Fibroblast of lung (primary cell): ENCODE measurements at regions not wholly inside any gene's neighbourhood (a gene's known extent, or its start where the extent isn't known, plus 50 kb on each side); places are given as distances from the start of the nearest gene placed in this dataset.
A peak's percentile ranks its signal among the peaks of the same experiment; 100 is the strongest.

Source experiments
- DNase-seq, 2 donors: peaks; one replicate each; pipeline versions ENCODE4 v3.0.0 to v3.0.0-alpha.2; 2010; ENCODE audit warnings: low read depth in 2 of 2
- H2AFZ ChIP-seq: 2 replicates; pipeline ENCODE4 v1.5.1; 2012; ENCODE audit warnings: low read length, control low read depth, inconsistent platforms
- H3K27ac ChIP-seq: 2 replicates; pipeline ENCODE4 v1.5.1; 2011; ENCODE audit warnings: low read length, control low read depth; ENCODE audit not compliant: insufficient read depth
- H3K27me3 ChIP-seq: 2 replicates; pipeline ENCODE4 v1.5.1; 2011; ENCODE audit warnings: mild to moderate bottlenecking, low read length; ENCODE audit not compliant: control insufficient read depth, insufficient read depth
- H3K36me3 ChIP-seq: 2 replicates; pipeline ENCODE4 v1.5.1; 2011; ENCODE audit warnings: low read length; ENCODE audit not compliant: control insufficient read depth, insufficient read depth
- H3K4me1 ChIP-seq: 2 replicates; pipeline ENCODE4 v1.5.1; 2011; ENCODE audit warnings: low read length; ENCODE audit not compliant: control insufficient read depth, insufficient read depth; ENCODE audit errors: extremely low read depth
- H3K4me2 ChIP-seq: 2 replicates; pipeline ENCODE4 v1.5.1; 2011; ENCODE audit warnings: low read length, control low read depth; ENCODE audit not compliant: insufficient read depth; ENCODE audit errors: extremely low read depth
- H3K4me3 ChIP-seq, 4 experiments: fragments of 200-600 bp in 1 of 4; sonication (generic) in 1 of 4; replicated peaks in 1 of 4; 2 replicates each; pipeline ENCODE4 v1.5.1; 2011 to 2016; ENCODE audit warnings: low read length in 4 of 4, low read depth in 3 of 4, mild to moderate bottlenecking in 3 of 4, control low read depth in 2 of 4, inconsistent platforms in 1 of 4, mixed read lengths in 1 of 4; ENCODE audit not compliant: insufficient read depth in 1 of 4; ENCODE audit errors: control extremely low read depth in 1 of 4
- H3K79me2 ChIP-seq: 2 replicates; pipeline ENCODE4 v1.5.1; 2012; ENCODE audit warnings: mild to moderate bottlenecking, low read length, inconsistent platforms; ENCODE audit not compliant: control insufficient read depth, insufficient read depth
- H3K9ac ChIP-seq: 2 replicates; pipeline ENCODE4 v1.5.1; 2011; ENCODE audit warnings: mild to moderate bottlenecking, low read length, control low read depth; ENCODE audit not compliant: insufficient read depth
- H3K9me3 ChIP-seq: 2 replicates; pipeline ENCODE4 v1.5.1; 2012; ENCODE audit warnings: low read depth, low read length; ENCODE audit not compliant: control insufficient read depth, insufficient read depth
- H4K20me1 ChIP-seq: 2 replicates; pipeline ENCODE4 v1.5.1; 2011; ENCODE audit warnings: low read length; ENCODE audit not compliant: control insufficient read depth, insufficient read depth; ENCODE audit errors: extremely low read depth
- CTCF ChIP-seq, 2 donors: IDR thresholded peaks in 1 of 2; conservative IDR thresholded peaks in 1 of 2; 1 replicate in 1 of 2; 2 replicates in 1 of 2; pipeline ENCODE4 v1.5.1; 2011 to 2012; ENCODE audit warnings: low read length in 2 of 2, control low read depth in 1 of 2, inconsistent platforms in 1 of 2, low read depth in 1 of 2, mild to moderate bottlenecking in 1 of 2
- EZH2 ChIP-seq: IDR thresholded peaks from 2 replicates; pipeline ENCODE4 v1.5.1; 2012; ENCODE audit warnings: low read length, control low read depth, mild to moderate bottlenecking; ENCODE audit errors: missing control alignments

- Histone ChIP-seq H3K9ac (no peak overlapping the region), H3K4me2 (no peak overlapping the region), H3K79me2 (no peaks in the 10 kb centered on the region), H3K9me3 (no peaks in the 10 kb centered on the region), H3K27ac (no peak overlapping the region), H2AFZ (no peak overlapping the region), H4K20me1 (no peaks in the 10 kb centered on the region), H3K36me3 (no peaks in the 10 kb centered on the region), H3K4me3 (no peak overlapping the region), H3K27me3 (no peaks in the 10 kb centered on the region), H3K4me1 (no peaks in the 10 kb centered on the region)
- TF ChIP-seq CTCF (conservative IDR thresholded peaks at IDR 0.05 in 1 of 2, IDR thresholded peaks at IDR 0.05 in 1 of 2; ENCODE audit: low read depth in 1 of 2, low read length in 2 of 2) = no peak
- TF ChIP-seq EZH2 = no peak
- peak; percentile 14 to 38 for DNase-seq
Measured at GRCh38 chr12:78441737-78442453, 422.7 kb upstream of the SYT1 start.

GRCh38 chr12:78442454-78442801, 422.1 kb upstream of the SYT1 start:
- no peak overlapping the region for H3K27ac ChIP-seq
- H3K27me3 ChIP-seq = no peaks in the 10 kb centered on the region
- H3K4me3 ChIP-seq = no peak overlapping the region
- no peaks in the 10 kb centered on the region for H4K20me1 ChIP-seq
- no peak overlapping the region for H3K4me2 ChIP-seq
- no peaks in the 10 kb centered on the region for H3K9me3 ChIP-seq
- peak; percentile 64 to 78 for DNase-seq
- H3K79me2 ChIP-seq = no peaks in the 10 kb centered on the region
- no peak overlapping the region for H3K9ac ChIP-seq
- no peaks in the 10 kb centered on the region for H3K36me3 ChIP-seq
- H3K4me1 ChIP-seq = no peaks in the 10 kb centered on the region
- TF ChIP-seq CTCF (conservative IDR thresholded peaks at IDR 0.05 in 1 of 2, IDR thresholded peaks at IDR 0.05 in 1 of 2; ENCODE audit: low read depth in 1 of 2, low read length in 2 of 2) (no peak), EZH2 (no peak)
- H2AFZ ChIP-seq = no peak overlapping the region

GRCh38 chr12:78446555-78446954, 418.0 kb upstream of the SYT1 start:
- Histone ChIP-seq H3K9ac (no peak overlapping the region), H3K4me3 (no peak overlapping the region), H4K20me1 (no peaks in the 10 kb centered on the region), H3K27ac (no peak overlapping the region), H2AFZ (no peak overlapping the region), H3K79me2 (no peaks in the 10 kb centered on the region), H3K4me1 (no peaks in the 10 kb centered on the region), H3K9me3 (no peaks in the 10 kb centered on the region), H3K4me2 (no peak overlapping the region), H3K27me3 (no peaks in the 10 kb centered on the region), H3K36me3 (no peaks in the 10 kb centered on the region)
- TF ChIP-seq CTCF (conservative IDR thresholded peaks at IDR 0.05 in 1 of 2, IDR thresholded peaks at IDR 0.05 in 1 of 2; ENCODE audit: low read depth in 1 of 2, low read length in 2 of 2) = no peak
- no peak for TF ChIP-seq EZH2
- no peak for DNase-seq
